ENCODE measurements at regions not wholly inside any gene's neighbourhood (a gene's known extent, or its start where the extent isn't known, plus 50 kb on each side); places are given as distances from the start of the nearest gene placed in this dataset.

GRCh38 chr2:215805493-215805892 lies 207.9 kb downstream of the MREG start:
- Histone ChIP-seq H2BK5ac (ENCODE audit: low read length) (no peak overlapping the region), H3K79me1 (ENCODE audit: low read length) (no peaks in the 10 kb centered on the region), H2BK120ac (ENCODE audit: low read depth, low read length) (no peak overlapping the region), H3K56ac (ENCODE audit: low read length) (no peak overlapping the region), H3K23ac (ENCODE audit: low read length) (no peak overlapping the region), H3K79me2 (ENCODE audit: control insufficient read depth, insufficient read depth, low read length) (no peaks in the 10 kb centered on the region), H4K5ac (ENCODE audit: low read length) (no peak overlapping the region), H3K9ac (ENCODE audit: low read length) (no peak overlapping the region), H3K4me1 (ENCODE audit: control insufficient read depth, low read depth, low read length) (no peaks in the 10 kb centered on the region), H3K18ac (ENCODE audit: low read length) (no peak overlapping the region), H3K4me2 (ENCODE audit: low read length) (no peak overlapping the region), H3K27me3 (ENCODE audit: insufficient read depth, low read length, poor library complexity) (no peaks in the 10 kb centered on the region), H3K27ac (ENCODE audit: low read depth, low read length) (no peak overlapping the region), H3K4me3 (ENCODE audit: low read length) (no peak overlapping the region), H2BK15ac (replicated peaks; ENCODE audit: low read depth) (no peak overlapping the region), H4K8ac (ENCODE audit: low read depth, low read length) (no peak overlapping the region), H3K36me3 (ENCODE audit: control insufficient read depth, insufficient read depth, low read length) (no peaks in the 10 kb centered on the region), H3K4ac (ENCODE audit: low read depth, low read length) (peak overlapping the region; percentile 36), H2AK5ac (ENCODE audit: low read length) (no peak overlapping the region)
- no peak for DNase-seq
- WGBS (ENCODE audit: extremely low coverage, insufficient coverage, low lambda C conversion rate) = no CpG with 5 or more reads among the region's 3 CpGs

- Histone ChIP-seq H3K27ac (ENCODE audit: low read depth, low read length) (no peak overlapping the region), H3K79me2 (ENCODE audit: control insufficient read depth, insufficient read depth, low read length) (no peaks in the 10 kb centered on the region), H3K4me2 (ENCODE audit: low read length) (no peak overlapping the region), H2BK5ac (ENCODE audit: low read length) (no peak overlapping the region), H3K27me3 (ENCODE audit: insufficient read depth, low read length, poor library complexity) (no peaks in the 10 kb centered on the region), H4K8ac (ENCODE audit: low read depth, low read length) (no peak overlapping the region), H3K36me3 (ENCODE audit: control insufficient read depth, insufficient read depth, low read length) (no peaks in the 10 kb centered on the region), H3K18ac (ENCODE audit: low read length) (no peak overlapping the region), H3K23ac (ENCODE audit: low read length) (no peak overlapping the region), H2BK120ac (ENCODE audit: low read depth, low read length) (no peak overlapping the region), H2BK15ac (replicated peaks; ENCODE audit: low read depth) (no peak overlapping the region), H2AK5ac (ENCODE audit: low read length) (no peak overlapping the region), H3K9ac (ENCODE audit: low read length) (no peak overlapping the region), H3K4me3 (ENCODE audit: low read length) (no peak overlapping the region), H3K56ac (ENCODE audit: low read length) (no peak overlapping the region), H3K79me1 (ENCODE audit: low read length) (no peaks in the 10 kb centered on the region), H3K4ac (ENCODE audit: low read depth, low read length) (no peak overlapping the region), H3K4me1 (ENCODE audit: control insufficient read depth, low read depth, low read length) (no peaks in the 10 kb centered on the region), H4K5ac (ENCODE audit: low read length) (no peak overlapping the region)
- no peak for DNase-seq
These were observed 210.2 kb downstream of the MREG start for GRCh38 chr2:215803150-215803549.

GRCh38 chr2:215799194-215799593 lies 214.2 kb downstream of the MREG start:
- Histone ChIP-seq H3K56ac (ENCODE audit: low read length) (no peak overlapping the region), H3K4me2 (ENCODE audit: low read length) (no peak overlapping the region), H3K79me1 (ENCODE audit: low read length) (no peaks in the 10 kb centered on the region), H2BK120ac (ENCODE audit: low read depth, low read length) (no peak overlapping the region), H3K4me1 (ENCODE audit: control insufficient read depth, low read depth, low read length) (peaks cover 2% of the 10 kb centered on the region), H2BK15ac (replicated peaks; ENCODE audit: low read depth) (no peak overlapping the region), H3K36me3 (ENCODE audit: control insufficient read depth, insufficient read depth, low read length) (no peaks in the 10 kb centered on the region), H4K8ac (ENCODE audit: low read depth, low read length) (no peak overlapping the region), H2BK5ac (ENCODE audit: low read length) (no peak overlapping the region), H3K79me2 (ENCODE audit: control insufficient read depth, insufficient read depth, low read length) (no peaks in the 10 kb centered on the region), H3K27ac (ENCODE audit: low read depth, low read length) (no peak overlapping the region), H3K27me3 (ENCODE audit: insufficient read depth, low read length, poor library complexity) (no peaks in the 10 kb centered on the region), H3K23ac (ENCODE audit: low read length) (no peak overlapping the region), H3K4ac (ENCODE audit: low read depth, low read length) (no peak overlapping the region), H3K18ac (ENCODE audit: low read length) (no peak overlapping the region), H3K9ac (ENCODE audit: low read length) (no peak overlapping the region), H3K4me3 (ENCODE audit: low read length) (no peak overlapping the region), H4K5ac (ENCODE audit: low read length) (no peak overlapping the region), H2AK5ac (ENCODE audit: low read length) (no peak overlapping the region)
- WGBS (ENCODE audit: extremely low coverage, insufficient coverage, low lambda C conversion rate) = no CpG with 5 or more reads among the region's 1 CpG
- DNase-seq = no peak

GRCh38 chr2:215797676-215798075 lies 215.7 kb downstream of the MREG start:
- Histone ChIP-seq H4K5ac (ENCODE audit: low read length) (no peak overlapping the region), H3K79me2 (ENCODE audit: control insufficient read depth, insufficient read depth, low read length) (no peaks in the 10 kb centered on the region), H3K56ac (ENCODE audit: low read length) (no peak overlapping the region), H4K8ac (ENCODE audit: low read depth, low read length) (no peak overlapping the region), H3K27me3 (ENCODE audit: insufficient read depth, low read length, poor library complexity) (no peaks in the 10 kb centered on the region), H3K4me2 (ENCODE audit: low read length) (no peak overlapping the region), H3K4ac (ENCODE audit: low read depth, low read length) (no peak overlapping the region), H3K9ac (ENCODE audit: low read length) (no peak overlapping the region), H2BK15ac (replicated peaks; ENCODE audit: low read depth) (no peak overlapping the region), H2AK5ac (ENCODE audit: low read length) (no peak overlapping the region), H3K18ac (ENCODE audit: low read length) (no peak overlapping the region), H3K4me3 (ENCODE audit: low read length) (no peak overlapping the region), H3K36me3 (ENCODE audit: control insufficient read depth, insufficient read depth, low read length) (no peaks in the 10 kb centered on the region), H3K27ac (ENCODE audit: low read depth, low read length) (no peak overlapping the region), H2BK120ac (ENCODE audit: low read depth, low read length) (no peak overlapping the region), H2BK5ac (ENCODE audit: low read length) (no peak overlapping the region), H3K79me1 (ENCODE audit: low read length) (no peaks in the 10 kb centered on the region), H3K4me1 (ENCODE audit: control insufficient read depth, low read depth, low read length) (peaks cover 2% of the 10 kb centered on the region), H3K23ac (ENCODE audit: low read length) (no peak overlapping the region)
- no peak for DNase-seq
- no CpG with 5 or more reads among the region's 2 CpGs for WGBS (ENCODE audit: extremely low coverage, insufficient coverage, low lambda C conversion rate)

GRCh38 chr2:215796140-215796855 lies 217.1 kb downstream of the MREG start:
- no CpG with 5 or more reads among the region's 4 CpGs for WGBS (ENCODE audit: extremely low coverage, insufficient coverage, low lambda C conversion rate)
- Histone ChIP-seq H3K27ac (ENCODE audit: low read depth, low read length) (no peak overlapping the region), H3K18ac (ENCODE audit: low read length) (no peak overlapping the region), H3K27me3 (ENCODE audit: insufficient read depth, low read length, poor library complexity) (no peaks in the 10 kb centered on the region), H3K23ac (ENCODE audit: low read length) (no peak overlapping the region), H3K4ac (ENCODE audit: low read depth, low read length) (no peak overlapping the region), H3K56ac (ENCODE audit: low read length) (peak overlapping the region; percentile 0), H3K79me1 (ENCODE audit: low read length) (no peaks in the 10 kb centered on the region), H3K4me2 (ENCODE audit: low read length) (no peak overlapping the region), H2AK5ac (ENCODE audit: low read length) (no peak overlapping the region), H3K4me3 (ENCODE audit: low read length) (no peak overlapping the region), H2BK5ac (ENCODE audit: low read length) (no peak overlapping the region), H4K5ac (ENCODE audit: low read length) (no peak overlapping the region), H3K4me1 (ENCODE audit: control insufficient read depth, low read depth, low read length) (peaks cover 5% of the 10 kb centered on the region), H4K8ac (ENCODE audit: low read depth, low read length) (no peak overlapping the region), H3K36me3 (ENCODE audit: control insufficient read depth, insufficient read depth, low read length) (no peaks in the 10 kb centered on the region), H3K9ac (ENCODE audit: low read length) (no peak overlapping the region), H2BK15ac (replicated peaks; ENCODE audit: low read depth) (no peak overlapping the region), H3K79me2 (ENCODE audit: control insufficient read depth, insufficient read depth, low read length) (no peaks in the 10 kb centered on the region), H2BK120ac (ENCODE audit: low read depth, low read length) (no peak overlapping the region)
- no peak for DNase-seq
